WTC11 (cell line): ENCODE measurements at regions not wholly inside any gene's neighbourhood (a gene's known extent, or its start where the extent isn't known, plus 50 kb on each side); places are given as distances from the start of the nearest gene placed in this dataset.

Experiments used
- ATF1 ChIP-seq: sonication (generic); formaldehyde crosslinking; IDR thresholded peaks from 2 replicates; pipeline ENCODE4 v1.8.1; 2023; ENCODE audit warnings: mild to moderate bottlenecking, moderate library complexity, missing genetic modification reagents
- CREB1 ChIP-seq: sonication (generic); formaldehyde crosslinking; IDR thresholded peaks from 2 replicates; pipeline ENCODE4 v1.8.0; 2023; ENCODE audit warnings: mild to moderate bottlenecking, missing genetic modification reagents
- CTCF ChIP-seq: fragments of 200-600 bp; IDR thresholded peaks from 2 replicates; pipeline ENCODE4 v1.8.0; 2022; ENCODE audit warnings: antibody characterized with exemption
- E2F1 ChIP-seq: sonication (generic); formaldehyde crosslinking; IDR thresholded peaks from 2 replicates; pipeline ENCODE4 v1.8.0; 2022; ENCODE audit warnings: mild to moderate bottlenecking, missing genetic modification reagents
- ELF4 ChIP-seq: sonication (generic); formaldehyde crosslinking; IDR thresholded peaks from 2 replicates; pipeline ENCODE4 v1.8.1; 2022; ENCODE audit warnings: low read depth, mild to moderate bottlenecking, moderate library complexity, missing genetic modification reagents
- FOXK1 ChIP-seq: sonication (generic); formaldehyde crosslinking; IDR thresholded peaks from 2 replicates; pipeline ENCODE4 v1.8.0; 2022; ENCODE audit warnings: mild to moderate bottlenecking, moderate library complexity, missing genetic modification reagents
- MAX ChIP-seq: sonication (generic); formaldehyde crosslinking; IDR thresholded peaks from 2 replicates; pipeline ENCODE4 v1.8.0; 2022; ENCODE audit warnings: mild to moderate bottlenecking, missing genetic modification reagents
- MYBL2 ChIP-seq: sonication (generic); formaldehyde crosslinking; IDR thresholded peaks from 2 replicates; pipeline ENCODE4 v1.8.1; 2023; ENCODE audit warnings: mild to moderate bottlenecking, moderate library complexity, missing genetic modification reagents
- NFATC4 ChIP-seq: fragments of 250-450 bp; sonication (Bioruptor Pico); IDR thresholded peaks from 2 replicates; pipeline ENCODE4 v1.9.0; 2021; ENCODE audit warnings: mild to moderate bottlenecking
- NR3C1 ChIP-seq: sonication (generic); formaldehyde crosslinking; conservative IDR thresholded peaks from 2 replicates; pipeline ENCODE4 v1.8.1; 2023; ENCODE audit warnings: low read depth, mild to moderate bottlenecking, missing genetic modification reagents
- RELA ChIP-seq: sonication (generic); formaldehyde crosslinking; IDR thresholded peaks from 2 replicates; pipeline ENCODE4 v1.8.1; 2022; ENCODE audit warnings: missing genetic modification reagents, mild to moderate bottlenecking, borderline replicate concordance
- SMAD3 ChIP-seq: sonication (generic); formaldehyde crosslinking; IDR thresholded peaks from 2 replicates; pipeline ENCODE4 v1.8.0; 2022; ENCODE audit warnings: missing genetic modification reagents, mild to moderate bottlenecking, borderline replicate concordance
- TEAD1 ChIP-seq: sonication (generic); formaldehyde crosslinking; IDR thresholded peaks from 2 replicates; pipeline ENCODE4 v1.8.0; 2022; ENCODE audit warnings: mild to moderate bottlenecking, missing genetic modification reagents
- ZNF232 ChIP-seq: sonication (generic); formaldehyde crosslinking; IDR thresholded peaks from 2 replicates; pipeline ENCODE4 v1.8.0; 2022; ENCODE audit warnings: mild to moderate bottlenecking, missing genetic modification reagents

- TF ChIP-seq ELF4 (CRISPR knock-in tag) (no peak), ATF1 (CRISPR knock-in tag) (no peak), CTCF (no peak), MAX (no peak), TEAD1 (no peak), NR3C1 (no peak), FOXK1 (CRISPR knock-in tag) (no peak), RELA (CRISPR knock-in tag) (no peak), MYBL2 (no peak), SMAD3 (CRISPR knock-in tag) (no peak), CREB1 (CRISPR knock-in tag) (no peak), ZNF232 (CRISPR knock-in tag) (no peak), NFATC4 (no peak), E2F1 (CRISPR knock-in tag) (no peak)
Observed at GRCh38 chr3:141421186-141421585, 52.9 kb downstream of the ZBTB38 start.
